ENCODE measurements at regions not wholly inside any gene's neighbourhood (a gene's known extent, or its start where the extent isn't known, plus 50 kb on each side); places are given as distances from the start of the nearest gene placed in this dataset.

DNA sequence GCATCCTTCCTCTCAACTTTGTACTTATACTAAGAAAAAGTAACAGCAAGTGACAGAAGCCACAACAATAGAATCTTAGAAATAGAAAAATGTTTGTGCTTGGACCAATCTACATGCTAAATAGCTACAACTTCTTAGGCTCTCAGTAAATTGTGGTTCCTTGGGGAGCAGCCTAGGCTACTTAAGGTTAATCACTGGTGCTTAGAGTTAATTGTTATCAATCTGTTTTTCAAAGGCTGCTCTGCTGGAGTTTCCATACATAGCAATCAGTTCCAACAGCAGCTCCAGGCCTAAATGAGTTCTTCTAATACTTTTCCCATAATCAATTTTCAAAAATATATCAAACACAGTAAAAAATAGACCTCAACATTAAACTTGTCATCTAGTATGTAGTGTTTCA, 571.4 kb downstream of the EPHA7 start:
- ATAC-seq (no peak), DNase-seq (no peak)
- TF ChIP-seq, protein P1, sequence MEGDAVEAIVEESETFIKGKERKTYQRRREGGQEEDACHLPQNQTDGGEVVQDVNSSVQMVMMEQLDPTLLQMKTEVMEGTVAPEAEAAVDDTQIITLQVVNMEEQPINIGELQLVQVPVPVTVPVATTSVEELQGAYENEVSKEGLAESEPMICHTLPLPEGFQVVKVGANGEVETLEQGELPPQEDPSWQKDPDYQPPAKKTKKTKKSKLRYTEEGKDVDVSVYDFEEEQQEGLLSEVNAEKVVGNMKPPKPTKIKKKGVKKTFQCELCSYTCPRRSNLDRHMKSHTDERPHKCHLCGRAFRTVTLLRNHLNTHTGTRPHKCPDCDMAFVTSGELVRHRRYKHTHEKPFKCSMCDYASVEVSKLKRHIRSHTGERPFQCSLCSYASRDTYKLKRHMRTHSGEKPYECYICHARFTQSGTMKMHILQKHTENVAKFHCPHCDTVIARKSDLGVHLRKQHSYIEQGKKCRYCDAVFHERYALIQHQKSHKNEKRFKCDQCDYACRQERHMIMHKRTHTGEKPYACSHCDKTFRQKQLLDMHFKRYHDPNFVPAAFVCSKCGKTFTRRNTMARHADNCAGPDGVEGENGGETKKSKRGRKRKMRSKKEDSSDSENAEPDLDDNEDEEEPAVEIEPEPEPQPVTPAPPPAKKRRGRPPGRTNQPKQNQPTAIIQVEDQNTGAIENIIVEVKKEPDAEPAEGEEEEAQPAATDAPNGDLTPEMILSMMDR (IDR thresholded peaks at IDR 0.05), result no peak
- no peaks in the 10 kb centered on the region for H3K9me3 ChIP-seq
- intact Hi-C loops (cut with DNase I), result no loop called here
- no peaks in the 10 kb centered on the region for H3K4me1 ChIP-seq
- no peak overlapping the region for H3K27ac ChIP-seq
- H3K27me3 ChIP-seq, result no peaks in the 10 kb centered on the region
- no peaks in the 10 kb centered on the region for H3K36me3 ChIP-seq
- H3K4me3 ChIP-seq, result no peak overlapping the region

- Histone ChIP-seq H3K27me3 (no peaks in the 10 kb centered on the region), H3K4me1 (no peaks in the 10 kb centered on the region), H3K9me3 (no peaks in the 10 kb centered on the region), H3K27ac (no peak overlapping the region), H3K36me3 (no peaks in the 10 kb centered on the region), H3K4me3 (no peak overlapping the region)
- ATAC-seq, result no peak
- DNase-seq, result no peak
- TF ChIP-seq, protein P1 (IDR thresholded peaks at IDR 0.05), result no peak
- intact Hi-C loops (cut with DNase I), result no loop called here
These were observed 579.0 kb downstream of the EPHA7 start for GRCh38 chr6:92840246-92840930.

DNA sequence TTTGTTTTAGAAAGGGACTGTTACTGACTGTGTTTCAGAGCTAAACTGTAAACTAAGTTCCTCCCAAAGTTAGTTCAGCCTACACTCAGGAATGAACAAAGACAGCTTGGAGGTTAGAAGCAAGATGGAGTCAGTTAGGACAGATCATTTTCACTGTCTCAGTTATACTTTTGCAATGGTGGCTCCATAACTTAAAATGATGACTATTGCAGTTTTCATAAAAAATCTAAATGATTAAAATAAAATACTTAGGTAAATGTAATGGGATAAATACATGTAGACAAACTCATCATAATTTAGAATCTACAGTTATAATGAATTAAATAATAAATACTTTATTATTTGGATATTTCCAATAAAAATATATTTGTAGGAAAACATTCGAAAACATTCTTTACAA, 590.6 kb downstream of the EPHA7 start:
- Histone ChIP-seq H3K4me1 (no peaks in the 10 kb centered on the region), H3K27me3 (no peaks in the 10 kb centered on the region), H3K36me3 (no peaks in the 10 kb centered on the region), H3K4me3 (no peak overlapping the region), H3K9me3 (no peaks in the 10 kb centered on the region), H3K27ac (no peak overlapping the region)
- ATAC-seq, result no peak
- no peak for DNase-seq
- TF ChIP-seq, protein P1 (IDR thresholded peaks at IDR 0.05), result no peak
- intact Hi-C loops (cut with DNase I), result no loop called here

DNA sequence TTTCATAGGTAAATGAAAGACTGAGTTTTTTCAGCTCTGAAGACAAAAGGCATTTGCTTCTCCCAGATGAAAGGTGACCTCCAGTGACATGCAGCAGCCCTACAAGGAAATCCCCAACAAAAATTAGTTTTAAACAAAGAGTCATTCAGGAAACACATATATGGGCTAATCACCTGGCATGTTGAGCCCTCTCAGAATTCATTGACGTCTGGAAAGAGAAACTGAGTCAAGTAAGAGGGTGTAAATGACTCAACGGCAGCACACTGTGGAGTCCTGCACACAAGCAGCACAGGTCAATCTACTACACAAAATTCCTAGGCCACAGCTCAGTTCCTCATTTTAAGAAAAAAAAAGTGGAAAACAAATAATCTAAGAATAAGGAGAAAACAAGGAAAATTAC, 592.3 kb downstream of the EPHA7 start:
- intact Hi-C loops (cut with DNase I), result no loop called here
- no peaks in the 10 kb centered on the region for H3K27me3 ChIP-seq
- TF ChIP-seq, protein P1 (IDR thresholded peaks at IDR 0.05), result no peak
- H3K36me3 ChIP-seq, result no peaks in the 10 kb centered on the region
- H3K9me3 ChIP-seq, result no peaks in the 10 kb centered on the region
- H3K27ac ChIP-seq, result no peak overlapping the region
- H3K4me1 ChIP-seq, result no peaks in the 10 kb centered on the region
- ATAC-seq, result no peak
- no peak for DNase-seq
- H3K4me3 ChIP-seq, result no peak overlapping the region

DNA sequence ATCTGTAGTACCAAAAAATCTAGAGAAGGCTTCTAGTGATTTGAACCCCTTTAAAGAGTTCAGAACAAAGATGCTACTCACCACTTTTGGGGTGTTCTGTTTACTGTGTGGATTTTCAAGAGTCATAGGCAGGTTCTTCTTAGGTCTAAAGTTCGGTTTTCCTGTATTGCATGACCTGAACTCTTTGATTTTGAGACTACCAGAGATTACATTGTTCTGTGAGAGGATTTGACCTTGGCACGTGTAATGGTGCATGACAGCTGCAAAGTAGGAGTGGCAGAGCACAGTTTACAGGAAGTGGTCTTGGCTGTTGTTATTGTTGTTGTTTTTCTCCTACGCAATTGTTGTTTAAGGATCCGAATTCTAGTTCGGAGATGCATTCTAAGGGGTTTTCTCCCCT, 592.7 kb downstream of the EPHA7 start:
- Histone ChIP-seq H3K4me1 (no peaks in the 10 kb centered on the region), H3K36me3 (no peaks in the 10 kb centered on the region), H3K27ac (no peak overlapping the region), H3K4me3 (no peak overlapping the region), H3K27me3 (no peaks in the 10 kb centered on the region), H3K9me3 (no peaks in the 10 kb centered on the region)
- ATAC-seq (no peak), DNase-seq (no peak)
- TF ChIP-seq, protein P1 (IDR thresholded peaks at IDR 0.05), result no peak
- intact Hi-C loops (cut with DNase I), result no loop called here

GRCh38 chr6:92822222-92822621, 597.1 kb downstream of the EPHA7 start:
- Histone ChIP-seq H3K4me3 (no peak overlapping the region), H3K9me3 (no peaks in the 10 kb centered on the region), H3K4me1 (no peaks in the 10 kb centered on the region), H3K36me3 (no peaks in the 10 kb centered on the region), H3K27ac (no peak overlapping the region), H3K27me3 (no peaks in the 10 kb centered on the region)
- DNase-seq (no peak), ATAC-seq (no peak)
- TF ChIP-seq, protein P1 (IDR thresholded peaks at IDR 0.05), result no peak
- intact Hi-C loops (cut with DNase I), result no loop called here

Data from upper lobe of right lung (tissue), 1 donor.